ENCODE measurements at regions not wholly inside any gene's neighbourhood (a gene's known extent, or its start where the extent isn't known, plus 50 kb on each side); places are given as distances from the start of the nearest gene placed in this dataset.

- Histone ChIP-seq H3K4me2 (ENCODE audit: low read depth, low read length) (no peak overlapping the region; the same call in 1 of the 2 replicates), H3K9ac (ENCODE audit: insufficient read depth, low read depth, low read length) (no peak overlapping the region), H3K4me1 (ENCODE audit: insufficient read depth, low read length) (peaks cover 50% of the 10 kb centered on the region), H3K27ac (ENCODE audit: extremely low read length, insufficient read depth, low read length) (no peak overlapping the region), H3K27me3 (ENCODE audit: control insufficient read depth in 1 of 2, insufficient read depth in 2 of 2, low read length in 2 of 2) (no peaks in the 10 kb centered on the region), H3K36me3 (replicated peaks in 1 of 2; ENCODE audit: control insufficient read depth in 1 of 2, insufficient read depth in 2 of 2, low read length in 2 of 2) (no peaks in the 10 kb centered on the region), H3K9me3 (ENCODE audit: low read length) (peaks cover 14% of the 10 kb centered on the region), H2AFZ (ENCODE audit: low read length) (no peak overlapping the region), H3K79me2 (ENCODE audit: insufficient read depth, low read length) (no peaks in the 10 kb centered on the region), H4K20me1 (ENCODE audit: insufficient read depth, low read length) (no peaks in the 10 kb centered on the region), H3K4me3 (replicated peaks in 1 of 3; ENCODE audit: insufficient read depth in 1 of 3, low read depth in 2 of 3, low read length in 3 of 3) (no peak overlapping the region)
- 42% methylated on average over 1 of the region's 1 CpG for WGBS (ENCODE audit: low lambda C conversion rate)
- ChIA-PET CTCF (ENCODE audit: low intra/inter-chr PET ratio, low total read pairs) (no interaction called here), POLR2A (no interaction called here)
- FAIRE-seq (no peak), DNase-seq (ENCODE audit: low spot score) (no peak), ATAC-seq (no peak)
- no TSS peak for BruUV-seq (replicated peaks)
- intact Hi-C loops (cut with micrococcal nuclease; ENCODE audit: unreplicated experiment) (no loop called here), in situ Hi-C loops (cut with HindIII; ENCODE audit: extremely low pct_ligation_motif_present, low pct_unique_long_range_greater_than_20kb) (no loop called here)
- no peak for TF ChIP-seq ZNF792 (CRISPR knock-in tag; IDR thresholded peaks at IDR 0.05)
- TF ChIP-seq ZNF782 (CRISPR knock-in tag; IDR thresholded peaks at IDR 0.05; ENCODE audit: borderline replicate concordance): no peak
- no peak for TF ChIP-seq KAT8 (CRISPR knock-in tag; IDR thresholded peaks at IDR 0.05)
- TF ChIP-seq ZBTB49 (CRISPR knock-in tag; IDR thresholded peaks at IDR 0.05; ENCODE audit: borderline replicate concordance): no peak
- TF ChIP-seq ZNF275 (CRISPR knock-in tag; IDR thresholded peaks at IDR 0.05; ENCODE audit: borderline replicate concordance): no peak
- no peak for TF ChIP-seq ZNF251 (CRISPR knock-in tag; IDR thresholded peaks at IDR 0.05)
- no peak for TF ChIP-seq ZNF670 (CRISPR knock-in tag; IDR thresholded peaks at IDR 0.05; ENCODE audit: borderline replicate concordance)
- no peak for TF ChIP-seq ZBTB37 (CRISPR knock-in tag; IDR thresholded peaks at IDR 0.05)
- TF ChIP-seq ZNF496 (CRISPR knock-in tag; IDR thresholded peaks at IDR 0.05; ENCODE audit: insufficient replicate concordance): no peak
- TF ChIP-seq LRRFIP1 (CRISPR knock-in tag; conservative IDR thresholded peaks at IDR 0.05): no peak
- no peak for TF ChIP-seq ZFP36L2 (CRISPR knock-in tag; IDR thresholded peaks at IDR 0.05)
- no peak for TF ChIP-seq ZNF552 (CRISPR knock-in tag; IDR thresholded peaks at IDR 0.05; ENCODE audit: borderline replicate concordance)
- TF ChIP-seq ZNF296 (CRISPR knock-in tag; conservative IDR thresholded peaks at IDR 0.05): no peak
- TF ChIP-seq ONECUT2 (CRISPR knock-in tag; IDR thresholded peaks at IDR 0.05): no peak
- no peak for TF ChIP-seq SAP130 (CRISPR knock-in tag; IDR thresholded peaks at IDR 0.05; ENCODE audit: low read depth)
- TF ChIP-seq ZNF446 (CRISPR knock-in tag; IDR thresholded peaks at IDR 0.05): no peak
- no peak for TF ChIP-seq HINFP (CRISPR knock-in tag; IDR thresholded peaks at IDR 0.05; ENCODE audit: low read depth)
- TF ChIP-seq ZNF703 (CRISPR knock-in tag; IDR thresholded peaks at IDR 0.05; ENCODE audit: borderline replicate concordance): no peak
Observed at GRCh38 chr5:158464383-158464782, 605.4 kb upstream of the CLINT1 start.
